Caco-2 (cell line): ENCODE measurements at regions not wholly inside any gene's neighbourhood (a gene's known extent, or its start where the extent isn't known, plus 50 kb on each side); places are given as distances from the start of the nearest gene placed in this dataset.

ENCODE experiments used
- BruUV-seq: library from RNA; stranded (reverse); fragments of 400-500 nt; replicated peaks from 2 replicates; lab custom pipeline; 2021; lab: Mats Ljungman, UMichigan
- CTCF ChIA-PET: fragments of 300-600 bp; sonication (Branson Sonifier 250); formaldehyde crosslinking; loops from one replicate; lab custom pipeline; 2022; ENCODE audit warnings: antibody characterized with exemption; lab: Charles Lee
- POLR2A ChIA-PET: fragments of 300-600 bp; sonication (Branson Sonifier 250); formaldehyde crosslinking; loops from one replicate; lab custom pipeline; 2022; ENCODE audit warnings: antibody characterized with exemption; lab: Charles Lee
- DNase-seq, 2 experiments: peaks; one replicate each; pipeline versions ENCODE4 v3.0.0 to v3.0.0-alpha.2; 2020 to 2022
- H3K27me3 ChIP-seq: replicated peaks from 2 replicates; pipeline ENCODE4 v1.6.0; 2011; ENCODE audit warnings: low read length; ENCODE audit not compliant: control insufficient read depth, insufficient read depth
- H3K36me3 ChIP-seq: 2 replicates; pipeline ENCODE4 v1.5.1; 2011; ENCODE audit warnings: low read length; ENCODE audit not compliant: control insufficient read depth, insufficient read depth
- H3K4me1 ChIP-seq: fragments of 250-450 bp; sonication (Bioruptor Pico); 2 replicates; pipeline ENCODE4 v1.5.1; 2020; ENCODE audit warnings: mild to moderate bottlenecking
- H3K4me3 ChIP-seq: 2 replicates; pipeline ENCODE4 v1.5.1; 2011; ENCODE audit warnings: low read depth, mild to moderate bottlenecking, control low read depth, low read length
- H3K9me3 ChIP-seq: fragments of 250-450 bp; sonication (Bioruptor Pico); 2 replicates; pipeline ENCODE4 v1.5.1; 2020; ENCODE audit warnings: mild to moderate bottlenecking, moderate library complexity
- H3K27ac Mint-ChIP-seq: one replicate; pipeline ENCODE4 v1.8.0; 2022; ENCODE audit warnings: mixed read lengths; ENCODE audit not compliant: unreplicated experiment
- H3K27me3 Mint-ChIP-seq: one replicate; pipeline ENCODE4 v1.8.0; 2022; ENCODE audit warnings: mixed read lengths; ENCODE audit not compliant: insufficient read depth, unreplicated experiment
- H3K36me3 Mint-ChIP-seq: one replicate; pipeline ENCODE4 v1.8.0; 2022; ENCODE audit warnings: mild to moderate bottlenecking, mixed read lengths; ENCODE audit not compliant: insufficient read depth, unreplicated experiment
- H3K4me1 Mint-ChIP-seq: one replicate; pipeline ENCODE4 v1.8.0; 2022; ENCODE audit warnings: low read depth, mixed read lengths; ENCODE audit not compliant: unreplicated experiment
- H3K4me3 Mint-ChIP-seq: one replicate; pipeline ENCODE4 v1.8.0; 2022; ENCODE audit warnings: mild to moderate bottlenecking, moderate library complexity, mixed read lengths; ENCODE audit not compliant: unreplicated experiment
- H3K9me3 Mint-ChIP-seq: one replicate; pipeline ENCODE4 v1.8.0; 2022; ENCODE audit warnings: mixed read lengths; ENCODE audit not compliant: unreplicated experiment
- CTCF ChIP-seq, 2 experiments: fragments of 200-600 bp in 1 of 2; IDR thresholded peaks; 1 replicate in 1 of 2; 2 replicates in 1 of 2; pipeline versions ENCODE4 v1.5.1 to v1.8.0; 2011 to 2022; ENCODE audit warnings: antibody characterized with exemption in 1 of 2, control low read depth in 1 of 2, inconsistent platforms in 1 of 2, low read depth in 1 of 2, low read length in 1 of 2, mild to moderate bottlenecking in 1 of 2, moderate library complexity in 1 of 2; ENCODE audit not compliant: insufficient read depth in 1 of 2, severe bottlenecking in 1 of 2, unreplicated experiment in 1 of 2
- intact Hi-C: fragments of 100-400 bp; cut with micrococcal nuclease; formaldehyde crosslinking; loops from one replicate; pipeline ENCODE4 v1.10.0; 2022; ENCODE audit not compliant: unreplicated experiment

GRCh38 chr2:226669249-226669648 is 130.4 kb downstream of the IRS1 start:
- Histone ChIP-seq H3K4me1 (no peaks in the 10 kb centered on the region), H3K4me3 (no peak overlapping the region), H3K36me3 (no peaks in the 10 kb centered on the region), H3K27me3 (no peaks in the 10 kb centered on the region), H3K9me3 (no peaks in the 10 kb centered on the region)
- H3K4me1 Mint-ChIP-seq: no peaks in the 10 kb centered on the region
- no TSS peak for BruUV-seq
- peaks cover 8% of the 10 kb centered on the region for H3K9me3 Mint-ChIP-seq
- no peaks in the 10 kb centered on the region for H3K27me3 Mint-ChIP-seq
- no peak for TF ChIP-seq CTCF (IDR thresholded peaks at IDR 0.05; ENCODE audit: insufficient read depth in 1 of 2, low read depth in 1 of 2, low read length in 1 of 2, severe bottlenecking in 1 of 2, unreplicated experiment in 1 of 2)
- no peak overlapping the region for H3K27ac Mint-ChIP-seq
- H3K4me3 Mint-ChIP-seq: no peak overlapping the region
- CTCF ChIA-PET: no interaction called here
- intact Hi-C loops: no loop called here
- no peaks in the 10 kb centered on the region for H3K36me3 Mint-ChIP-seq
- no peak for DNase-seq
- POLR2A ChIA-PET: no interaction called here

- no peak for TF ChIP-seq CTCF (IDR thresholded peaks at IDR 0.05; ENCODE audit: insufficient read depth in 1 of 2, low read depth in 1 of 2, low read length in 1 of 2, severe bottlenecking in 1 of 2, unreplicated experiment in 1 of 2)
- Mint-ChIP-seq H3K27me3 (no peaks in the 10 kb centered on the region), H3K9me3 (peaks cover 8% of the 10 kb centered on the region), H3K27ac (no peak overlapping the region), H3K36me3 (no peaks in the 10 kb centered on the region), H3K4me3 (no peak overlapping the region), H3K4me1 (no peaks in the 10 kb centered on the region)
- POLR2A ChIA-PET: no interaction called here
- H3K4me1 ChIP-seq: no peaks in the 10 kb centered on the region
- intact Hi-C loops: no loop called here
- no TSS peak for BruUV-seq
- DNase-seq: no peak
- H3K27me3 ChIP-seq: no peaks in the 10 kb centered on the region
- H3K36me3 ChIP-seq: no peaks in the 10 kb centered on the region
- no peaks in the 10 kb centered on the region for H3K9me3 ChIP-seq
- CTCF ChIA-PET: no interaction called here
- H3K4me3 ChIP-seq: no peak overlapping the region
Observed at GRCh38 chr2:226667736-226668135, 131.9 kb downstream of the IRS1 start.

GRCh38 chr2:226665306-226665831 is 134.3 kb downstream of the IRS1 start:
- Mint-ChIP-seq H3K4me1 (peaks cover 7% of the 10 kb centered on the region), H3K27ac (no peak overlapping the region)
- intact Hi-C loops: no loop called here

More at GRCh38 chr2:226665306-226665831, 134.3 kb downstream of the IRS1 start:
- ChIA-PET POLR2A (no interaction called here), CTCF (no interaction called here)
- no TSS peak for BruUV-seq
- H3K4me3 Mint-ChIP-seq: no peak overlapping the region
- Histone ChIP-seq H3K4me1 (no peaks in the 10 kb centered on the region), H3K27me3 (no peaks in the 10 kb centered on the region), H3K4me3 (no peak overlapping the region), H3K9me3 (no peaks in the 10 kb centered on the region), H3K36me3 (no peaks in the 10 kb centered on the region)
- H3K9me3 Mint-ChIP-seq: peaks cover 8% of the 10 kb centered on the region
- no peak for TF ChIP-seq CTCF (IDR thresholded peaks at IDR 0.05; ENCODE audit: insufficient read depth in 1 of 2, low read depth in 1 of 2, low read length in 1 of 2, severe bottlenecking in 1 of 2, unreplicated experiment in 1 of 2)
- no peak for DNase-seq
- H3K27me3 Mint-ChIP-seq: no peaks in the 10 kb centered on the region
- H3K36me3 Mint-ChIP-seq: no peaks in the 10 kb centered on the region
